Inferior parietal cortex (tissue), 1 donor: ENCODE measurements at regions not wholly inside any gene's neighbourhood (a gene's known extent, or its start where the extent isn't known, plus 50 kb on each side); places are given as distances from the start of the nearest gene placed in this dataset.

Experiments used
- DNase-seq: peaks from one replicate; pipeline ENCODE4 v3.0.0-alpha.2; 2016; ENCODE audit errors: extremely low spot score

- DNase-seq, result no peak
Measured at GRCh38 chr6:164917211-164917610, 392.2 kb downstream of the C6orf118 start.

GRCh38 chr6:164916087-164916486 is 393.3 kb downstream of the C6orf118 start:
- no peak for DNase-seq

GRCh38 chr6:164911873-164912580 is 397.4 kb downstream of the C6orf118 start:
- no peak for DNase-seq

GRCh38 chr6:164911151-164911550 is 398.3 kb downstream of the C6orf118 start:
- no peak for DNase-seq

GRCh38 chr6:164906766-164907165 is 402.6 kb downstream of the C6orf118 start:
- no peak for DNase-seq

GRCh38 chr6:164905311-164905710 is 404.1 kb downstream of the C6orf118 start:
- DNase-seq, result no peak

- DNase-seq, result no peak
Measured at GRCh38 chr6:164898412-164898811, 411.0 kb downstream of the C6orf118 start.

- DNase-seq, result no peak
Measured at GRCh38 chr6:164897523-164898235, 411.7 kb downstream of the C6orf118 start.

GRCh38 chr6:164889980-164890379 is 419.4 kb downstream of the C6orf118 start:
- DNase-seq, result no peak

GRCh38 chr6:164887660-164888059 is 421.7 kb downstream of the C6orf118 start:
- no peak for DNase-seq

GRCh38 chr6:164882236-164882635 is 427.2 kb downstream of the C6orf118 start:
- no peak for DNase-seq

GRCh38 chr6:164871783-164872182 is 437.6 kb downstream of the C6orf118 start:
- DNase-seq, result no peak

GRCh38 chr6:164870164-164870563 is 439.2 kb downstream of the C6orf118 start:
- no peak for DNase-seq

- DNase-seq, result no peak
Measured at GRCh38 chr6:164861967-164862366, 447.4 kb downstream of the C6orf118 start.

- no peak for DNase-seq
Measured at GRCh38 chr6:164859816-164860215, 449.6 kb downstream of the C6orf118 start.

GRCh38 chr6:164856138-164856537 is 453.3 kb downstream of the C6orf118 start:
- no peak for DNase-seq

- no peak for DNase-seq
Measured at GRCh38 chr6:164855281-164855680, 454.1 kb downstream of the C6orf118 start.

GRCh38 chr6:164854526-164854925 is 454.9 kb downstream of the C6orf118 start:
- peak; percentile 16 for DNase-seq

- no peak for DNase-seq
Measured at GRCh38 chr6:164845773-164846172, 463.6 kb downstream of the C6orf118 start.

GRCh38 chr6:164842085-164842484 is 467.3 kb downstream of the C6orf118 start:
- DNase-seq, result no peak

- no peak for DNase-seq
Measured at GRCh38 chr6:164838068-164838615, 471.3 kb downstream of the C6orf118 start.

- no peak for DNase-seq
Measured at GRCh38 chr6:164836486-164836885, 472.9 kb downstream of the C6orf118 start.

GRCh38 chr6:164832410-164832809 is 477.0 kb downstream of the C6orf118 start:
- DNase-seq, result peak; percentile 66
